Hippocampal formation (tissue), 2 donors: ENCODE measurements at regions not wholly inside any gene's neighbourhood (a gene's known extent, or its start where the extent isn't known, plus 50 kb on each side); places are given as distances from the start of the nearest gene placed in this dataset.
"Not testable (repeated sequence)": the region's sequence is repeated elsewhere in the genome, so short reads cannot be mapped to it uniquely, and the experiment has no call there.

Experiments
- DNase-seq, 2 donors: peaks; one replicate each; lab custom pipeline; 2025; lab: John Stamatoyannopoulos, UW

- DNase-seq = no peak
Measured at GRCh38 chr2:215862351-215862771, 151.0 kb downstream of the MREG start.

DNA sequence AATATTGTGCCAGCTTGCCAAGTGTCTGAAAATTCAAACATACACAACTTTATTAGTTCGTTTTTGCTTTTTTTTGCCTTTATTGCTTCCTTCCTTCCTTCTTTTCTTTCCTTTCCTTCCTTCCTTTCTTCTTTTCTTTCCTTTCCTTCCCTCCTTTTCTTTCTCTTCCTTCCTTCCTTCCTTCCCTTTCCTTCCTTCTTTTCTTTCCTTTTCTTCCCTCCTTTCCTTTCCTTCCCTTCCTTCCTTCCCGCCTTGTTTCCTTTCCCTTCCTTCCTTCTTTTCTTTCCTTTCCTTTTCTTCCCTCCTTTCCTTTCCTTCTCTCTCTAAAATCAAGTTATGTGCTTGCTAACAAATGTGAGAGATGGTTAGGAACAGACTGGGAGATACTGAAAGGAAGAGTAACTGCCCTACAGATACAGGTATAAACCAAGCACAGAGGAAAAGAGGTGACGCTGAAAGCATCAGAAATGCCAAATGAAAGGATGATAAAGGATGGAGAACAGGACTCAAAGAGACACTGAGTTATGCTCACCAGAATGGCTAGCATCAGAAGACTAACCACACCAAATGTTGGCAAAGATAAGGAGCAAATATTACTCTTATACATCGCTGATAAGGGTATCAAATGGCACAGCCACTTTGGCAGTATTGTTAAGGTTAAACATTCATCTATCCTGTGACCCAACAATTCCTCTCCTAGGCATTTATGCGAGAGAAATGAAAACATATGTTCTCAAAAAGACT is 151.6 kb downstream of the MREG start:
- no peak for DNase-seq

DNA sequence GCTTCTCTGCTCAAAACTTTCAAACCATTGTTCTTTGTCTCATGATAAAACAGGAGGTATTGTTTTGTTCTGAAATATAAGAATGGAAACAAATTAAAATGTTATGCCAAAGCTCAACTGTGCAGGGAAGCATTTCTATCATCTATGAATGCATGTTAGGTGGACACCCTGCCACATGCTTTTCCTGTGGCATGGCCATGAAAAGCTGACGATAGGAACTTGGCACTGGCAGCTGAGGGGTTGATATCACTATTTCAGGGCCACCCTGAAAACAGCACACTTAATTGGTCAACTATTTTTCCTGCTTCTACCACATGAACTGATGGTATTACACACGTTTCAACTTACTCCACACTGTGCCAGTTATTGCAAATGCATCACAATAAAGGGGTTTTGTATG is 157.3 kb downstream of the MREG start:
- no peak for DNase-seq

DNA sequence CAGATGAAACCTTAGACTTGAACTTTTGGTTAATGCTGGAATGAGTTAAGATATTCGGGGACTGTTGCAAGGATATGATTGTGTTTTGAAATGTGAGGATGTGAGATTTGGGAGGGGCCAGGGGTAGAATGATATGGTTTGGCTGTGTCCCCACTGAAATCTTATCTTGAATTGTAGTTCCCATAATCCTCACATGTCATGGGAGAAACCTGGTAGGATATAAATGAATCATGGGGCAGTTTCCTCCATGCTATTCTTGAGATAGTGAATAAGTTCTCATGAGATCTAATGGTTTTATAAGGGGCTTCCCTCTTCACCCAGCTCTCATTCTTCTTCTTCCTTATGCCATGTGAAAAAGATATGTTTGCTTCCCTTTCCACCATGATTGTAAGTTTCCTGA is 158.0 kb downstream of the MREG start:
- DNase-seq = not testable (repeated sequence)

DNA sequence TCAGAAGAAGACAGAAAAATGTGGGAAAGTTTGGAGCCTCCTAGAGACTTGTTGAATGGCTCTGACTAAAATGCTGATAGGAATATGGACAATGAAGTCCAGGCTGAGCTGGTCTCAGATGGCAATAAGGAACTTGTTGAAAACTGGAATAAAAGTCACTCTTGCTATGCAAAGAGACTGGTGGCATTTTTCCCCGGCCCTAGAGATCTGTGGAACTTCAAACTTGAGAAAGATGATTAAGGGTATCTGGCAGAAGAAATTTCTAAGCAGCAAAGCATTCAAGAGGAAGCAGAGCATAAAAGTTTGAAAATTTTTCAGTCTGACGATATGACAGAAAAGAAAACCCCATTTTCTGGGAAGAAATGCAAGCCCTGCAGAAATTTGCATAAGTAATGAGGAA is 159.3 kb downstream of the MREG start:
- no peak for DNase-seq

GRCh38 chr2:215851696-215852095 is 161.7 kb downstream of the MREG start:
- no peak for DNase-seq

DNA sequence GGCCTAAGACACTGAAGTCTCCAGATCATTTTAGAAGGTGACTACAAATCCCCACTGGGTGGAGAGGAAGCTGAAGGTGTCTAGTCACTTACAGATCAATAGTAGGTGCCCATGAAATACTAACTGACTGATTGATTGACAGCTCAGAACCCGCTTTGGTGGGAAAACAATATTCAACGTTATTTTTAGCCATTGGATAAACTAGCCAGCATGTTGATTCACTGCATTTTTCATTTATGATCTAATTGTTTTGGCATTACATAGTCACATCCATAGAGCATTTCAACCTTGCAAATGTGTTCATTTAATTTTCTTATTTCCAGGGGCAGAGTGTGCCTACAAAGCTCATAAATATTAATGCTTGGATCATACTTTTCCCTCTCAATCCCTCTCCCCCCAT is 162.3 kb downstream of the MREG start:
- DNase-seq = no peak

- no peak for DNase-seq
Measured at GRCh38 chr2:215850380-215850779, 163.0 kb downstream of the MREG start.

- no peak for DNase-seq
Measured at GRCh38 chr2:215849771-215850170, 163.6 kb downstream of the MREG start.

- DNase-seq = no peak
Measured at GRCh38 chr2:215848698-215849097, 164.7 kb downstream of the MREG start.

- no peak for DNase-seq
Measured at GRCh38 chr2:215848146-215848545, 165.2 kb downstream of the MREG start.

DNA sequence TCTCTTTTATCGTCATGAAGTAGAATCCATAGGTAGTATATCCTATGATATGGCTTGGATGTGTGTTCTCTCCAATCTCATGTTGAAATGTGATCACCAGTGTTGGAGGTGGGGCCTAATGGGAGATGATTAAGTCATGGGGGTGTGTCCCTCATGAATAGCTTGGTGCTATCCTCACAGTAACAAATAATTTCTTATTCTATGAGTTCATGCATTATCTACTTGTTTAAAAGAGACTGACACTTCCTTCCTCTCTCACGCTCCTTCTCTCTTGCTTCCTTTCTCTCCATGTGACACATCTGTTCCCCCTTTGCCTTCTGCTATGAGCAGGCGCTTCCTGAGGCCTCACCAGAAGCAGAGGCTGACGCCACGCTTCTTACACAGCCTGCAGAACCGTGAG is 165.6 kb downstream of the MREG start:
- no peak for DNase-seq

DNA sequence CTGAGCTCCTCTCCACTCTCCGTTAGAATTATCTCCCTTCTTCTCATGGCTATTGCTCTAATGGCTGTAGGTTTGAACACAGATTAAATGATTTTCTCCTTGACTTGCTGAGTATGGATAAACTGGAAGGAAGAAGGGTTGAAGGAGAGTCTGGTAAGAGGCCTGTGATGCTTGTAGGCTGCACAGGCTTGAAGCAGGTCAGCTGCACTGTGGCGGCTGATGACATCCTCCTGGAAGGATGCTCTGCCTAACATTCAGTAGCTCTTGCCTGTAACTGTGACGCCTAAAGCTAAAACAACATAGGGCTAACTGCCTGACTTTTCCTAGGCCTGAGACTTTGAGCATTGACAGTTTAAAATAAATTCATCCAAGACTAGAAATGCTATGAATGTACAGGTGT is 166.3 kb downstream of the MREG start:
- no peak for DNase-seq

DNA sequence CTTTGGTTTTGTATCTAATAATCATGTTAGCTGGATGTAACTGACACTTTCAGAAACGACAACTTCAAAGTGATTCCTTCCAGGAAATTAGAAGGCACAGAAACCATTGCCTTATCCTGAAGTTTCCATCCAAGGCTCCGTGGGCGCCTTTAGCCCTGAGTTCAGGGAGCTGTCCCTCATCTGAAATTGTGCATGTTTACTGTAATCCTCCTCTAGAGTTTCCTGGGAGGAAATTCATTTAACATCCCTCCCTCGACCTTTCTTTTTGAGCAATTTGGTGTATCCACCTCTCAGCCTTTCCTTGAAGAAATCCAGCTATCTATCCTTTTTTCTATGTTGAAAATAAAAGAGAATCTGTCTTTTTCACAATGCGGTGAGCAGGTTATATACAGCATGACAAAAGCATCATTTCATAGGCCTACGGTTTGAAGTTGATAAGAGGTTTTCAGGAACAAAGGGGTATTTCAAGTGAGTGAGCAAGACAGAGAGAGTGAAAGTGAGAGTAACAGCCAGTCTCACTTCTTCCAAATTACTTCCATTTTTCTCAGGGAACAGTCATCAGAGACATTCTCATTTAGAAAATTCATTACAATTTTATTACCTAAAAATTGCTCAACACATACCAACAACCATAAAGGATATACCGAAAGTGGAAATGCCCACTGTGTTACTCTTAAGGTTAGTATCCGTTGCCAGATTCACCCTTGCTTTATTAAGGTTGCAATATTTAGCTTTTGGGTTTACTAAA is 167.3 kb downstream of the MREG start:
- no peak for DNase-seq

GRCh38 chr2:215843579-215843978 is 169.8 kb downstream of the MREG start:
- peak in 1 of 2 donors; percentile 9 for DNase-seq

GRCh38 chr2:215841175-215841816 is 172.1 kb downstream of the MREG start:
- DNase-seq = no peak

DNA sequence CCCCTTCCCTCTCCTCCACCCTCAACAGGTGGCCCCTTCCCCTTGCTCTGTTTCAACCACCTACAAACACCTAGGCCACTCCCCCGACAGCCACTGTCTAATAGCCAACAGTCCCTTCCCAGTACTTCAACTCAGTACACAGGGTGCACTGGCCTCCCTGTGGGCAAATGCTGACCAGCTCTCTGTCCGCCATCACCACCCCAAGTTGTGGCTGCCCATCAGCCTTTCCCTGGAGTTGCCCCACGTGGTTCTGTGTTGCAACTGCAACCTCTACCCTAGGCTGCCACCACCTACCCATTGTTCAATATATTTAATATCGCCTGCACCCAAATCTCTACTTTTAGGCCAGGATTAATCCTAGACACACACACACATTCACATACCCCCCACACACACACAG is 173.5 kb downstream of the MREG start:
- DNase-seq = no peak

- no peak for DNase-seq
Measured at GRCh38 chr2:215839309-215839708, 174.0 kb downstream of the MREG start.

- no peak for DNase-seq
Measured at GRCh38 chr2:215836881-215837280, 176.5 kb downstream of the MREG start.

GRCh38 chr2:215835657-215836056 is 177.7 kb downstream of the MREG start:
- no peak for DNase-seq

DNA sequence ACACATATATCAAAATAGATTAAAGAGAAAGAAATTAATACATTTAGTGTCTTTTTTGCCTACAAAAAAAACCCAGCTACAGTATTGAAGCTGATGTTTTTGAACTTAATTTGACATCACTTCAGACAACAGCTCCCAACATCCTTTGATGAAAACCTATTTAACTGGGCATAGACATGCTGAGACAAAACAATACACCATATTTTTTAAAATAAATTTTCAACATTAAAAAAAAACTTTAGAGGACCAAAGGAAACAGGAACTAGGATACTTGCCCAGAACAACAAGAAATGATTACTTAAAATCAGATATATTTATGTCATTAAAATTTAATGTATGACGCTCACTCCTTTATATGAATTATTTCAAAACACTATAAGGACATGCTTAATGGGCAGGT is 178.1 kb downstream of the MREG start:
- no peak for DNase-seq

- no peak for DNase-seq
Measured at GRCh38 chr2:215833531-215834162, 179.7 kb downstream of the MREG start.

GRCh38 chr2:215832791-215833190 is 180.6 kb downstream of the MREG start:
- no peak for DNase-seq
